ENCODE measurements at regions not wholly inside any gene's neighbourhood (a gene's known extent, or its start where the extent isn't known, plus 50 kb on each side); places are given as distances from the start of the nearest gene placed in this dataset.

DNA sequence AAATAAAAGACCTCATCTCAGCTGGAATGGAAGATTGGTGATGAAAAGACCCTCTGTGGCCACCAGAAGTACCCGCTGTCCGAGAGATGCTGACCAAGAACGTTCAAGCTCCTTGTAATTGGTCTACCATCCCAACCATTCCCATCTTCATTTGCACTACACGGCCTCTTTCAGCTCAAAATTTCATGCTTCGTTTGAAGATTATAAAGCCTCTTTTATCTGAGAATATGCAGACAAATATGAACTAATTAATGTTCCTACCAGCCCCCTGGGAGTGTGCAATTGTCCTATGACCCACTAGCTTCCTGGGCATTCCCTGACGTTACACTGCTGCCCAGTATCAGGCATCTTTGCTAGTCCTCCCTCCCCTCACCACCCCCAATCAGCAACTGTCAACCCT is 583.7 kb downstream of the MID1IP1 start:
- Histone ChIP-seq H3K4me1 (no peaks in the 10 kb centered on the region), H3K36me3 (no peaks in the 10 kb centered on the region), H3K9me3 (no peaks in the 10 kb centered on the region), H3K4me3 (no peak overlapping the region), H3K27me3 (replicated peaks in 1 of 7) (peaks cover 0 to 31% (median 0%) of the 10 kb centered on the region in 7 donors), H3K27ac (no peak overlapping the region)
- no peak for DNase-seq
- intact Hi-C loops (cut with DNase I; ENCODE audit: low total_unique reads) = no loop called here
- WGBS, 5 donors = 62 to 94% (median 82%) methylated on average over 6 of the region's 6 CpGs
- TF ChIP-seq POLR2AphosphoS5 (IDR thresholded peaks at IDR 0.05) (no peak), POLR2A (IDR thresholded peaks at IDR 0.05) (no peak)
- TF ChIP-seq, protein P1, sequence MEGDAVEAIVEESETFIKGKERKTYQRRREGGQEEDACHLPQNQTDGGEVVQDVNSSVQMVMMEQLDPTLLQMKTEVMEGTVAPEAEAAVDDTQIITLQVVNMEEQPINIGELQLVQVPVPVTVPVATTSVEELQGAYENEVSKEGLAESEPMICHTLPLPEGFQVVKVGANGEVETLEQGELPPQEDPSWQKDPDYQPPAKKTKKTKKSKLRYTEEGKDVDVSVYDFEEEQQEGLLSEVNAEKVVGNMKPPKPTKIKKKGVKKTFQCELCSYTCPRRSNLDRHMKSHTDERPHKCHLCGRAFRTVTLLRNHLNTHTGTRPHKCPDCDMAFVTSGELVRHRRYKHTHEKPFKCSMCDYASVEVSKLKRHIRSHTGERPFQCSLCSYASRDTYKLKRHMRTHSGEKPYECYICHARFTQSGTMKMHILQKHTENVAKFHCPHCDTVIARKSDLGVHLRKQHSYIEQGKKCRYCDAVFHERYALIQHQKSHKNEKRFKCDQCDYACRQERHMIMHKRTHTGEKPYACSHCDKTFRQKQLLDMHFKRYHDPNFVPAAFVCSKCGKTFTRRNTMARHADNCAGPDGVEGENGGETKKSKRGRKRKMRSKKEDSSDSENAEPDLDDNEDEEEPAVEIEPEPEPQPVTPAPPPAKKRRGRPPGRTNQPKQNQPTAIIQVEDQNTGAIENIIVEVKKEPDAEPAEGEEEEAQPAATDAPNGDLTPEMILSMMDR (IDR thresholded peaks at IDR 0.05 in 8 of 11, conservative IDR thresholded peaks at IDR 0.05 in 3 of 11) = no peak

GRCh38 chrX:39388730-39389129 is 587.5 kb downstream of the MID1IP1 start:
- Histone ChIP-seq H3K4me3 (no peak overlapping the region), H3K9me3 (no peaks in the 10 kb centered on the region), H3K4me1 (no peaks in the 10 kb centered on the region), H3K27ac (no peak overlapping the region), H3K36me3 (no peaks in the 10 kb centered on the region), H3K27me3 (replicated peaks in 1 of 7) (peaks cover 0 to 25% (median 0%) of the 10 kb centered on the region in 7 donors)
- no peak for DNase-seq
- intact Hi-C loops (cut with DNase I; ENCODE audit: low total_unique reads) = no loop called here
- TF ChIP-seq POLR2A (IDR thresholded peaks at IDR 0.05) = no peak
- TF ChIP-seq, protein P1 (IDR thresholded peaks at IDR 0.05 in 8 of 11, conservative IDR thresholded peaks at IDR 0.05 in 3 of 11) = no peak
- 90 to 100% (median 96%) methylated on average over 2 of the region's 2 CpGs for WGBS, 5 donors

DNA sequence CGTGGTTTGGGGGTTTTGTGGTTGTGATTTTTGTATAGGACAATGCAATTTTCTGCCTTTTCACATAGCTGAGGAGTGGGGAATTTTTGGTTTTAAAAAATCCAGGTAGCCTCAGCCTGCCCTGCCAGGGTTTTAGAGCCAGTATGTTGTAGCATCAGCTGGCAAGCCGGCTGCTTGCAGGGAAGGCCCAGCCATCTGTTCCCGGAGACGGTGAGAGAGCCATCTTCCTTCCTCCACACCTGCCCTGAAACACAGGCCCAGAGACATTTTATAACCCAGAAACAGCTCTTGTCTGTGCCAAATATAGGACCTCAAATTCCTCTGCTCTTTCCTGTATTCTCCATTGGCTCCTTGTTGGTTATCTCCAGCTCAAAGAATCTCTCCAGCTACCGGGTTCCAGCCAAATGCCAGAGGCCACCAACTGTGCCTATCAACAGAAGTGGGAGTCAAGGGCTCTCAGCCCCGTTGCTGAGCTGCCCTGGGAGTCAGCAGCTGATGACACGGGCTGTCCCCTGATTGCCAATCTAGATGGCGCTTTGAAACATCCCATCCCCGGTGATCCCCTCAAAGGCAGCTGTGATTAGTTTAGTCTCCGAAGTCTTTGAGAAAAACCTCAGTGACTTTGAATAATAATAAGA is 595.2 kb downstream of the MID1IP1 start:
- no peaks in the 10 kb centered on the region for H3K36me3 ChIP-seq
- H3K9me3 ChIP-seq = no peaks in the 10 kb centered on the region
- no peak for TF ChIP-seq POLR2A (IDR thresholded peaks at IDR 0.05)
- no peak overlapping the region for H3K4me3 ChIP-seq
- H3K27me3 ChIP-seq (replicated peaks in 1 of 7) = peaks cover 0 to 5% (median 0%) of the 10 kb centered on the region in 7 donors
- WGBS, 5 donors = 73 to 87% (median 76%) methylated on average over 7 to 10 of the region's 10 CpGs
- DNase-seq = no peak
- H3K4me1 ChIP-seq = no peaks in the 10 kb centered on the region
- intact Hi-C loops (cut with DNase I; ENCODE audit: low total_unique reads) = no loop called here
- H3K27ac ChIP-seq = no peak overlapping the region

- TF ChIP-seq POLR2A (IDR thresholded peaks at IDR 0.05) = no peak
- TF ChIP-seq, protein P1 (IDR thresholded peaks at IDR 0.05 in 8 of 11, conservative IDR thresholded peaks at IDR 0.05 in 3 of 11) = no peak
- TF ChIP-seq POLR2AphosphoS5 (IDR thresholded peaks at IDR 0.05) = no peak
- intact Hi-C loops (cut with DNase I; ENCODE audit: low total_unique reads) = no loop called here
These were observed 596.4 kb downstream of the MID1IP1 start for GRCh38 chrX:39397561-39398199.

More at GRCh38 chrX:39397561-39398199, 596.4 kb downstream of the MID1IP1 start:
- Histone ChIP-seq H3K9me3 (no peaks in the 10 kb centered on the region), H3K4me1 (no peaks in the 10 kb centered on the region), H3K27ac (no peak overlapping the region), H3K4me3 (no peak overlapping the region), H3K27me3 (replicated peaks in 1 of 7) (peaks cover 0 to 5% (median 0%) of the 10 kb centered on the region in 7 donors), H3K36me3 (no peaks in the 10 kb centered on the region)
- DNase-seq = no peak
- WGBS, 5 donors = 76 to 92% (median 84%) methylated on average over 13 to 14 of the region's 14 CpGs

All from spleen (tissue), 11 donors.